MM.1S (cell line): ENCODE measurements at regions not wholly inside any gene's neighbourhood (a gene's known extent, or its start where the extent isn't known, plus 50 kb on each side); places are given as distances from the start of the nearest gene placed in this dataset.

Source experiments
- DNase-seq: peaks from one replicate; pipeline ENCODE4 v3.0.0-alpha.2; 2015
- H2AFZ ChIP-seq: fragments of 300-600 bp; sonication (generic); 2 replicates; pipeline ENCODE4 v1.6.0; 2016; ENCODE audit warnings: antibody characterized with exemption, low read length
- H3F3A ChIP-seq: fragments of 300-600 bp; sonication (generic); 2 replicates; pipeline ENCODE4 v1.6.1; 2016; ENCODE audit warnings: mild to moderate bottlenecking, antibody characterized with exemption, low read length, moderate library complexity, mixed read lengths; ENCODE audit not compliant: insufficient read depth
- H3K27ac ChIP-seq: fragments of 300-600 bp; sonication (generic); 2 replicates; pipeline ENCODE4 v1.5.1; 2016; ENCODE audit warnings: mild to moderate bottlenecking, low read length
- H3K27me3 ChIP-seq: fragments of 300-600 bp; sonication (generic); replicated peaks from 2 replicates; pipeline ENCODE4 v1.6.0; 2016; ENCODE audit warnings: low read length; ENCODE audit not compliant: insufficient read depth
- H3K36me3 ChIP-seq: fragments of 300-600 bp; sonication (generic); replicated peaks from 2 replicates; pipeline ENCODE4 v1.6.1; 2016; ENCODE audit warnings: mild to moderate bottlenecking, low read length, mixed read lengths; ENCODE audit not compliant: insufficient read depth
- H3K4me1 ChIP-seq: fragments of 300-600 bp; sonication (generic); 2 replicates; pipeline ENCODE4 v1.6.1; 2016; ENCODE audit warnings: low read length, mixed read lengths
- H3K4me2 ChIP-seq: fragments of 300-600 bp; sonication (generic); 2 replicates; pipeline ENCODE4 v1.6.0; 2016; ENCODE audit warnings: low read depth, low read length
- H3K4me3 ChIP-seq: fragments of 300-600 bp; sonication (generic); 2 replicates; pipeline ENCODE4 v1.5.1; 2016; ENCODE audit warnings: low read length, mixed read lengths
- H3K79me2 ChIP-seq: fragments of 300-600 bp; sonication (generic); 2 replicates; pipeline ENCODE4 v1.6.1; 2016; ENCODE audit warnings: mixed run types, low read length, mixed read lengths
- H3K9ac ChIP-seq: fragments of 300-600 bp; sonication (generic); 2 replicates; pipeline ENCODE4 v1.6.1; 2016; ENCODE audit warnings: low read length, mixed read lengths
- H3K9me2 ChIP-seq: fragments of 300-600 bp; sonication (generic); replicated peaks from 2 replicates; pipeline ENCODE4 v1.6.1; 2016; ENCODE audit warnings: mild to moderate bottlenecking, low read length, mixed read lengths; ENCODE audit not compliant: insufficient read depth
- H3K9me3 ChIP-seq: fragments of 300-600 bp; sonication (generic); replicated peaks from 2 replicates; pipeline ENCODE4 v1.6.1; 2016; ENCODE audit warnings: mild to moderate bottlenecking, low read length, mixed read lengths; ENCODE audit not compliant: insufficient read depth
- H4K20me1 ChIP-seq: fragments of 300-600 bp; sonication (generic); 2 replicates; pipeline ENCODE4 v1.6.1; 2016; ENCODE audit warnings: mild to moderate bottlenecking, low read length, moderate library complexity, mixed read lengths; ENCODE audit not compliant: insufficient read depth
- CTCF ChIP-seq: fragments of 300-600 bp; sonication (generic); IDR thresholded peaks from 2 replicates; pipeline ENCODE4 v1.5.1; 2016; ENCODE audit warnings: antibody characterized with exemption, low read length, mixed read lengths
- EZH2 ChIP-seq: fragments of 300-600 bp; sonication (generic); optimal IDR thresholded peaks from 2 replicates; pipeline ENCODE3; 2017; ENCODE audit warnings: low read depth, mild to moderate bottlenecking, antibody characterized with exemption, low read length, mixed read lengths
- EZH2phosphoT487 ChIP-seq: fragments of 300-600 bp; sonication (generic); IDR thresholded peaks from 2 replicates; pipeline ENCODE4 v1.6.1; 2018; ENCODE audit warnings: antibody characterized with exemption, low read length

GRCh38 chr2:10507106-10507505 is 59.0 kb upstream of the ODC1 start:
- Histone ChIP-seq H3K9me3 (no peaks in the 10 kb centered on the region), H3K27me3 (no peaks in the 10 kb centered on the region), H3K4me2 (no peak overlapping the region), H3K79me2 (no peaks in the 10 kb centered on the region), H3K27ac (no peak overlapping the region), H4K20me1 (no peaks in the 10 kb centered on the region), H3K36me3 (no peaks in the 10 kb centered on the region), H3K4me3 (no peak overlapping the region), H2AFZ (no peak overlapping the region), H3F3A (no peaks in the 10 kb centered on the region), H3K9me2 (no peaks in the 10 kb centered on the region), H3K9ac (no peak overlapping the region), H3K4me1 (no peaks in the 10 kb centered on the region)
- TF ChIP-seq EZH2 = no peak
- no peak for TF ChIP-seq CTCF
- TF ChIP-seq EZH2phosphoT487 = no peak
- DNase-seq = no peak

- TF ChIP-seq CTCF (no peak), EZH2phosphoT487 (no peak), EZH2 (no peak)
- H3K9me3 ChIP-seq = no peaks in the 10 kb centered on the region
- H4K20me1 ChIP-seq = no peaks in the 10 kb centered on the region
- no peak overlapping the region for H3K9ac ChIP-seq
- H3K27me3 ChIP-seq = no peaks in the 10 kb centered on the region
- H3K4me1 ChIP-seq = no peaks in the 10 kb centered on the region
- no peaks in the 10 kb centered on the region for H3K79me2 ChIP-seq
- no peaks in the 10 kb centered on the region for H3K36me3 ChIP-seq
- no peak overlapping the region for H3K4me3 ChIP-seq
- H3K4me2 ChIP-seq = no peak overlapping the region
- H3K27ac ChIP-seq = no peak overlapping the region
- no peaks in the 10 kb centered on the region for H3F3A ChIP-seq
- H3K9me2 ChIP-seq = no peaks in the 10 kb centered on the region
- DNase-seq = no peak
- no peak overlapping the region for H2AFZ ChIP-seq
Observed at GRCh38 chr2:10504994-10505820, 57.1 kb upstream of the ODC1 start.

- no peak for DNase-seq
Observed at GRCh38 chr2:10504370-10504993, 56.4 kb upstream of the ODC1 start.

More at GRCh38 chr2:10504370-10504993, 56.4 kb upstream of the ODC1 start:
- Histone ChIP-seq H3F3A (no peaks in the 10 kb centered on the region), H3K9ac (no peak overlapping the region), H3K9me2 (no peaks in the 10 kb centered on the region), H3K4me3 (no peak overlapping the region), H3K4me1 (no peaks in the 10 kb centered on the region), H3K27me3 (0 out of 2 replicates have a peak, but pooled peaks cover 3% of the 10 kb centered on the region), H3K9me3 (no peaks in the 10 kb centered on the region), H3K79me2 (no peaks in the 10 kb centered on the region), H4K20me1 (no peaks in the 10 kb centered on the region), H3K27ac (no peak overlapping the region), H3K4me2 (no peak overlapping the region), H2AFZ (no peak overlapping the region), H3K36me3 (no peaks in the 10 kb centered on the region)
- TF ChIP-seq CTCF = no peak
- no peak for TF ChIP-seq EZH2phosphoT487
- no peak for TF ChIP-seq EZH2
